ENCODE measurements at regions not wholly inside any gene's neighbourhood (a gene's known extent, or its start where the extent isn't known, plus 50 kb on each side); places are given as distances from the start of the nearest gene placed in this dataset.
"Not testable (repeated sequence)": the region's sequence is repeated elsewhere in the genome, so short reads cannot be mapped to it uniquely, and the experiment has no call there.

- not testable (repeated sequence) for H3K27me3 ChIP-seq (ENCODE audit: insufficient read depth, low read length); H4K20me1 ChIP-seq (ENCODE audit: control insufficient read depth, insufficient read depth, insufficient read length); H3K79me1 ChIP-seq (ENCODE audit: insufficient read depth, low read depth, low read length, poor library complexity, severe bottlenecking); H3K23me2 ChIP-seq (ENCODE audit: insufficient read length, low read depth, low read length, poor library complexity, severe bottlenecking); H2AFZ ChIP-seq (ENCODE audit: low read length); H3K36me3 Mint-ChIP-seq (ENCODE audit: insufficient read depth in 1 of 3, low read depth in 3 of 3); H3K4ac ChIP-seq (ENCODE audit: low read depth, low read length); H2BK15ac ChIP-seq (ENCODE audit: low read depth, low read length); H3K56ac ChIP-seq (ENCODE audit: insufficient read length, low read depth, low read length); H3K23ac ChIP-seq (ENCODE audit: insufficient read length, low read depth, low read length); H3K4me2 ChIP-seq (ENCODE audit: insufficient read depth, insufficient read length, low read length); H3K18ac ChIP-seq (ENCODE audit: insufficient read length, low read depth, low read length); H3K14ac ChIP-seq (ENCODE audit: insufficient read depth, low read length); H2BK12ac ChIP-seq (ENCODE audit: insufficient read length, low read depth, low read length); H2BK5ac ChIP-seq (ENCODE audit: insufficient read length, low read length); H4K5ac ChIP-seq (ENCODE audit: insufficient read length, low read depth, low read length); H4K8ac ChIP-seq (replicated peaks; ENCODE audit: insufficient read length, low read depth, low read length); H2BK20ac ChIP-seq (ENCODE audit: low read depth, low read length, poor library complexity, severe bottlenecking); H2BK120ac ChIP-seq (ENCODE audit: low read depth, low read length, poor library complexity, severe bottlenecking); DNase-seq; H3K4me3 Mint-ChIP-seq; H3K27me3 Mint-ChIP-seq (ENCODE audit: low read depth); H2AK5ac ChIP-seq (ENCODE audit: insufficient read length, low read length); H3T11ph ChIP-seq (ENCODE audit: low read length); H3K4me1 ChIP-seq (ENCODE audit: insufficient read depth, low read length); H3K79me2 ChIP-seq (ENCODE audit: insufficient read depth, low read length); H3K9ac ChIP-seq (ENCODE audit: extremely low read depth, insufficient read length, low read length); H4K91ac ChIP-seq (ENCODE audit: insufficient read length, low read depth, low read length); H3K9me3 ChIP-seq (ENCODE audit: control insufficient read depth, low read depth, low read length); H3K27ac ChIP-seq (ENCODE audit: insufficient read length, low read depth, low read length); H3K27ac Mint-ChIP-seq
- Mint-ChIP-seq H3K4me1 (peaks cover 10 to 14% of the 10 kb centered on the region in 2 experiments), H3K9me3 (peaks cover 7 to 11% of the 10 kb centered on the region in 2 experiments)
- WGBS (ENCODE audit: extremely low coverage, insufficient read length, low lambda C conversion rate): no CpG with 5 or more reads among the region's 1 CpG
Measured at GRCh38 chr6:60567447-60568187, 1718.4 kb downstream of the KHDRBS2 start.

GRCh38 chr6:60566387-60566786 is 1719.6 kb downstream of the KHDRBS2 start:
- H3K4me1 Mint-ChIP-seq: peaks cover 7 to 12% of the 10 kb centered on the region in 2 experiments
- H4K8ac ChIP-seq (replicated peaks; ENCODE audit: insufficient read length, low read depth, low read length); H2BK20ac ChIP-seq (ENCODE audit: low read depth, low read length, poor library complexity, severe bottlenecking); H3K56ac ChIP-seq (ENCODE audit: insufficient read length, low read depth, low read length); H2AFZ ChIP-seq (ENCODE audit: low read length); H2BK5ac ChIP-seq (ENCODE audit: insufficient read length, low read length); H3K27me3 Mint-ChIP-seq (ENCODE audit: low read depth); H3K79me1 ChIP-seq (ENCODE audit: insufficient read depth, low read depth, low read length, poor library complexity, severe bottlenecking); DNase-seq; H3K27ac Mint-ChIP-seq; H4K20me1 ChIP-seq (ENCODE audit: control insufficient read depth, insufficient read depth, insufficient read length); H3K4me3 Mint-ChIP-seq; H2BK120ac ChIP-seq (ENCODE audit: low read depth, low read length, poor library complexity, severe bottlenecking); H3K23ac ChIP-seq (ENCODE audit: insufficient read length, low read depth, low read length); H3K23me2 ChIP-seq (ENCODE audit: insufficient read length, low read depth, low read length, poor library complexity, severe bottlenecking); H2AK5ac ChIP-seq (ENCODE audit: insufficient read length, low read length); H3K9me3 ChIP-seq (ENCODE audit: control insufficient read depth, low read depth, low read length); H2BK15ac ChIP-seq (ENCODE audit: low read depth, low read length); H3K27me3 ChIP-seq (ENCODE audit: insufficient read depth, low read length); H3K9ac ChIP-seq (ENCODE audit: extremely low read depth, insufficient read length, low read length); H3K18ac ChIP-seq (ENCODE audit: insufficient read length, low read depth, low read length); H3T11ph ChIP-seq (ENCODE audit: low read length); H3K79me2 ChIP-seq (ENCODE audit: insufficient read depth, low read length); H4K91ac ChIP-seq (ENCODE audit: insufficient read length, low read depth, low read length); H4K5ac ChIP-seq (ENCODE audit: insufficient read length, low read depth, low read length); H3K4me1 ChIP-seq (ENCODE audit: insufficient read depth, low read length); H3K36me3 Mint-ChIP-seq (ENCODE audit: insufficient read depth in 1 of 3, low read depth in 3 of 3); H3K14ac ChIP-seq (ENCODE audit: insufficient read depth, low read length); H3K4ac ChIP-seq (ENCODE audit: low read depth, low read length); H3K27ac ChIP-seq (ENCODE audit: insufficient read length, low read depth, low read length); H2BK12ac ChIP-seq (ENCODE audit: insufficient read length, low read depth, low read length); H3K4me2 ChIP-seq (ENCODE audit: insufficient read depth, insufficient read length, low read length): not testable (repeated sequence)
- no CpG with 5 or more reads among the region's 2 CpGs for whole genome bisulfite sequencing (ENCODE audit: extremely low coverage, insufficient read length, low lambda C conversion rate)
- peaks cover 11 to 12% of the 10 kb centered on the region in 2 experiments for H3K9me3 Mint-ChIP-seq
